PC-3 (cell line): ENCODE measurements at regions not wholly inside any gene's neighbourhood (a gene's known extent, or its start where the extent isn't known, plus 50 kb on each side); places are given as distances from the start of the nearest gene placed in this dataset.

Source experiments
- ATAC-seq: fragments of 200-7000 bp; cut with Tn5 transposase; 2 replicates; pipeline ENCODE4 v1.9.1; 2020; ENCODE audit warnings: mild to moderate bottlenecking, moderate library complexity
- BruUV-seq: library from RNA; stranded (reverse); fragments of 400-500 nt; replicated peaks from 2 replicates; lab custom pipeline; 2021; lab: Mats Ljungman, UMichigan
- CTCF ChIA-PET: fragments of 300-600 bp; sonication (Branson Sonifier 250); formaldehyde crosslinking; loops from one replicate; lab custom pipeline; 2022; ENCODE audit warnings: antibody characterized with exemption; lab: Charles Lee
- POLR2A ChIA-PET: fragments of 300-600 bp; sonication (Branson Sonifier 250); formaldehyde crosslinking; loops from one replicate; lab custom pipeline; 2022; ENCODE audit warnings: antibody characterized with exemption; ENCODE audit not compliant: unreplicated experiment; lab: Charles Lee
- DNase-seq: peaks from one replicate; pipeline ENCODE4 v3.0.0-alpha.2; 2015
- H2AFZ ChIP-seq: fragments of 300-600 bp; sonication (generic); 2 replicates; pipeline ENCODE4 v1.6.0; 2016; ENCODE audit warnings: antibody characterized with exemption, low read length
- H3F3A ChIP-seq: fragments of 300-600 bp; sonication (generic); one replicate; pipeline ENCODE4 v1.6.0; 2017; ENCODE audit warnings: antibody characterized with exemption, low read length, control low read depth, mild to moderate bottlenecking; ENCODE audit not compliant: unreplicated experiment
- H3K27ac ChIP-seq: fragments of 300-600 bp; sonication (generic); 2 replicates; pipeline ENCODE4 v1.5.1; 2016; ENCODE audit warnings: mild to moderate bottlenecking, low read length
- H3K27me3 ChIP-seq: fragments of 300-600 bp; sonication (generic); 2 replicates; pipeline ENCODE4 v1.6.1; 2016; ENCODE audit warnings: low read length, mixed read lengths
- H3K36me3 ChIP-seq: fragments of 300-600 bp; sonication (generic); 2 replicates; pipeline ENCODE4 v1.6.1; 2016; ENCODE audit warnings: low read depth, mixed run types, low read length, mixed read lengths
- H3K4me1 ChIP-seq: fragments of 300-600 bp; sonication (generic); 2 replicates; pipeline ENCODE4 v1.5.1; 2016; ENCODE audit warnings: low read length; ENCODE audit not compliant: insufficient read depth
- H3K4me2 ChIP-seq: fragments of 300-600 bp; sonication (generic); 2 replicates; pipeline ENCODE4 v1.6.0; 2016; ENCODE audit warnings: low read length
- H3K4me3 ChIP-seq: fragments of 300-600 bp; sonication (generic); 2 replicates; pipeline ENCODE4 v1.5.1; 2016; ENCODE audit warnings: mild to moderate bottlenecking, low read length, mixed read lengths
- H3K79me2 ChIP-seq: fragments of 300-600 bp; sonication (generic); 2 replicates; pipeline ENCODE4 v1.6.1; 2017; ENCODE audit warnings: low read length, mixed read lengths
- H3K9ac ChIP-seq: fragments of 300-600 bp; sonication (generic); 2 replicates; pipeline ENCODE4 v1.6.0; 2016; ENCODE audit warnings: mild to moderate bottlenecking, low read length
- H3K9me2 ChIP-seq: fragments of 300-600 bp; sonication (generic); replicated peaks from 2 replicates; pipeline ENCODE4 v1.6.1; 2016; ENCODE audit warnings: mixed run types, low read length, mixed read lengths
- H3K9me3 ChIP-seq: fragments of 300-600 bp; sonication (generic); 2 replicates; pipeline ENCODE4 v1.6.1; 2016; ENCODE audit warnings: low read length, mixed read lengths
- H4K20me1 ChIP-seq: fragments of 300-600 bp; sonication (generic); 2 replicates; pipeline ENCODE4 v1.6.1; 2016; ENCODE audit warnings: low read length, mixed read lengths
- CTCF ChIP-seq: fragments of 300-600 bp; sonication (generic); conservative IDR thresholded peaks from 2 replicates; pipeline ENCODE4 v1.5.1; 2017; ENCODE audit warnings: antibody characterized with exemption, low read depth, mild to moderate bottlenecking, low read length
- EZH2 ChIP-seq: fragments of 300-600 bp; sonication (generic); IDR thresholded peaks from one replicate; pipeline ENCODE4 v1.6.1; 2017; ENCODE audit warnings: antibody characterized with exemption, mild to moderate bottlenecking, low read length; ENCODE audit not compliant: unreplicated experiment
- EZH2phosphoT487 ChIP-seq: fragments of 300-600 bp; sonication (generic); IDR thresholded peaks from 2 replicates; pipeline ENCODE4 v1.6.1; 2018; ENCODE audit warnings: mild to moderate bottlenecking, antibody characterized with exemption, low read length, borderline replicate concordance
- intact Hi-C: fragments of 100-400 bp; cut with micrococcal nuclease; formaldehyde crosslinking; loops from 2 replicates; pipeline ENCODE4 v1.9.0; 2023

DNA sequence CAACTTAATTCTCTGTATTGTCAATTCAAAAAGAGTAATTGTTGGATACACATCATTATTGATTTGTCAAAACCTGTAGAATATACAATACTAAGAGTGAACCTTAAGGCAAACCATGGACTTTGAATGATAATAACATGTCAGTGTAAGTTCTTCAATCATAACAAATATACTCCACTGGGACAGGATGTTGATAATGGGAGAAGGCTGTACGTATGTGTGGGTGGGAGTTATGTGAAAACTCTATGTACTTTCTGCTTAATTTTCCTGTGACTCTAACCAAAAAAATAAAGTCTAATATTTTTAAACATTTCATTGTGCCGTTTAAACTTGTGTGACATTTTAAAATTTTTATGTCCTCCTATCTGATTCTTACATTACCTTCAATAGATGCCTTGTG is 526.7 kb downstream of the SUCLA2 start:
- no peaks in the 10 kb centered on the region for H3K9me2 ChIP-seq
- no peak for TF ChIP-seq EZH2phosphoT487

GRCh38 chr13:47472516-47472915 is 528.6 kb downstream of the SUCLA2 start:
- TF ChIP-seq CTCF (no peak), EZH2phosphoT487 (no peak), EZH2 (no peak)

More for the DNA sequence above, 526.7 kb downstream of the SUCLA2 start:
- Histone ChIP-seq H3K9me3 (no peaks in the 10 kb centered on the region), H2AFZ (no peak overlapping the region), H3K4me1 (peaks cover 8% of the 10 kb centered on the region), H3K27ac (no peak overlapping the region), H4K20me1 (no peaks in the 10 kb centered on the region), H3K9ac (no peak overlapping the region), H3K36me3 (no peaks in the 10 kb centered on the region), H3K4me2 (no peak overlapping the region), H3F3A (no peaks in the 10 kb centered on the region), H3K79me2 (no peaks in the 10 kb centered on the region), H3K27me3 (no peaks in the 10 kb centered on the region), H3K4me3 (no peak overlapping the region)
- ATAC-seq (no peak), DNase-seq (no peak)
- BruUV-seq, result no TSS peak
- ChIA-PET POLR2A (no interaction called here), CTCF (no interaction called here)
- intact Hi-C loops, result no loop called here

DNA sequence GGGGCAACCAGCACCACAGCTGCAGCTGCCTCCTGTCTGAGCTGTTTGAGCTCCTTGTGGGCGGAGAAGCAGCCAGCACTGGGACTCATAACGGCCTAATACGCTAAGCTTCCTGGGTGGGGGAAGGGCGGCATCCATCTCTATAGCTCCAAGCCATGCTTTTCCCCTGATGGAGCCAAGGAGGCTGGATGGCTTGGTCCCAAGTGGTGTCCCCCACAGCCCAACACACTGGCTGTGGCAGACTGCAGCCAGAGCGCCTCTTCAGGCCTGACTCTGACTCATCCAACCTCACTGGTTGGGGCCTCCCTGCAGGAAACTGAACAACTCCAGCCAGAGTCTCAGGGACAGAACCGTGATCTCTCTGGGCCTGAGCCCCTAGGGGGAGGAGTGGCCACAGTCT is 537.3 kb downstream of the SUCLA2 start:
- ChIA-PET POLR2A (no interaction called here), CTCF (no interaction called here)
- intact Hi-C loops, result no loop called here
- no peaks in the 10 kb centered on the region for H3K79me2 ChIP-seq
- no TSS peak for BruUV-seq
- no peak for DNase-seq
- H3K9me2 ChIP-seq, result no peaks in the 10 kb centered on the region
- no peak overlapping the region for H3K4me3 ChIP-seq
- no peaks in the 10 kb centered on the region for H3K4me1 ChIP-seq
- no peak overlapping the region for H3K9ac ChIP-seq
- H3K27ac ChIP-seq, result no peak overlapping the region
- no peaks in the 10 kb centered on the region for H3F3A ChIP-seq
- H4K20me1 ChIP-seq, result no peaks in the 10 kb centered on the region
- no peaks in the 10 kb centered on the region for H3K9me3 ChIP-seq
- TF ChIP-seq CTCF (no peak), EZH2 (no peak), EZH2phosphoT487 (no peak)
- ATAC-seq, result no peak
- H3K4me2 ChIP-seq, result no peak overlapping the region
- no peak overlapping the region for H2AFZ ChIP-seq
- H3K36me3 ChIP-seq, result no peaks in the 10 kb centered on the region
- H3K27me3 ChIP-seq, result no peaks in the 10 kb centered on the region

More at GRCh38 chr13:47472516-47472915, 528.6 kb downstream of the SUCLA2 start:
- no peak for DNase-seq
- H3K27ac ChIP-seq, result no peak overlapping the region
- no peaks in the 10 kb centered on the region for H4K20me1 ChIP-seq
- H3K36me3 ChIP-seq, result no peaks in the 10 kb centered on the region
- BruUV-seq, result no TSS peak
- H2AFZ ChIP-seq, result no peak overlapping the region
- ChIA-PET CTCF (no interaction called here), POLR2A (no interaction called here)
- H3K4me2 ChIP-seq, result no peak overlapping the region
- no peak overlapping the region for H3K4me3 ChIP-seq
- H3K9ac ChIP-seq, result no peak overlapping the region
- H3K79me2 ChIP-seq, result no peaks in the 10 kb centered on the region
- no peaks in the 10 kb centered on the region for H3K9me2 ChIP-seq
- H3K4me1 ChIP-seq, result no peaks in the 10 kb centered on the region
- no peaks in the 10 kb centered on the region for H3F3A ChIP-seq
- intact Hi-C loops, result no loop called here
- ATAC-seq, result no peak
- H3K9me3 ChIP-seq, result no peaks in the 10 kb centered on the region
- H3K27me3 ChIP-seq, result no peaks in the 10 kb centered on the region
